NCI-H526 treated with DMSO at 0.1 percent for 48 hours (cell line): ENCODE measurements at regions not wholly inside any gene's neighbourhood (a gene's known extent, or its start where the extent isn't known, plus 50 kb on each side); places are given as distances from the start of the nearest gene placed in this dataset.

Experiments
- DNase-seq: peaks from one replicate; lab custom pipeline; 2025; lab: John Stamatoyannopoulos, UW

DNA sequence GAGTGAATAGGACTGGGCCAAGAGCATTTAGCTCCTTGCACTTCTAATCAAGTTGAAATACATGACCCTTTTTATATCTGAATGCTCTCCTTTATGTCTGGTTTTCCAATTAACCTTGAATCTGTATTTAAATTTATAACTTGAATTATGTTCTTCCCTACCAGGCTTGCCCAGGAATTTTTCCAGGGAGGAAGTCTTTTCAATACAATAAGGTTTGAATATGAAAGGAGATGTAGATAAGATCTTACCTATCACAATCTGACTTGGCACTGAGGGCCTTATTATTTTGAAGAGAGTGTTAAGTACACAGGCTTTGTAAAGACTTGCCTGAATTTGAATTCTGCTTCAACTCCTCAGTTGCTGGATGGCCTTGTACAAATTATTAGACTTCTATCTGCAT lies 555.7 kb downstream of the PCDH7 start:
- no peak for DNase-seq

DNA sequence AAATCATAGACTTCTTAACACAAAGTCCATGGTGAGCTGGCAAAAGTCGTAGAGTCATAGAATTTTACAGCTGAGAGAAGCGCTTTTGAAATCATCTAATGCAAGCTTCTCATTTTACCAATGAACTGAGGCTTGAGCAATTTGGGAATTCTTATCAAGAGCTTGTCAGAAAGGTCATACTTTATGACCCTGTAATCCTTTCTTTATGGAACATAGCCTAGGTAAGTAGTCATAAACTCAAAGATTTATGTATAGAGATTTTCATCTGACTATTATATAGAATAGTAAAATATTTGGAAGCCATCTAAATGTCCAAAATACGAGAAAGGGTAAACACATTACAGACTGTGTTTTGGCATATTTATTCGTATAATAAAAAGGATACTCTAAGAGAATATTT lies 563.5 kb downstream of the PCDH7 start:
- DNase-seq: no peak

DNA sequence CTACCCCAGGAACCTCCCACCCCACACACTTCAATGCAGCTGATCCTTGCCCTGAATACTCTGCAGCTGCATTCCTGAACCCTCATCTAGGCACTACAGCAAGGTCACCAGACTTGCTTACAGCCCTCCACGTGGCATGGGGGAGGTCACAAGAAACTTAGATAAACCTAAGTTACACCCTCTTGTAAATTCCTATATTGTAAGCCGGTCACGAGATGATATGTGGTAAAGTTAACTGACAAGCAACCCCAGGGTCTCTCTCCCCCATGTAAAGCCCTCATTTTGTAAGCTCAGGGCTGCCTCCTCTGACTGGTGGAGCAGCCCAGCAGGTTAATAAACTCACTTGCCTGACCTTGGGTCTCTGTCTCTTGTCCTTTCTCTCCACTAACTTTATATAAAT lies 570.7 kb downstream of the PCDH7 start:
- DNase-seq: no peak

- no peak for DNase-seq
Measured at GRCh38 chr4:31291238-31291637, 571.1 kb downstream of the PCDH7 start.

DNA sequence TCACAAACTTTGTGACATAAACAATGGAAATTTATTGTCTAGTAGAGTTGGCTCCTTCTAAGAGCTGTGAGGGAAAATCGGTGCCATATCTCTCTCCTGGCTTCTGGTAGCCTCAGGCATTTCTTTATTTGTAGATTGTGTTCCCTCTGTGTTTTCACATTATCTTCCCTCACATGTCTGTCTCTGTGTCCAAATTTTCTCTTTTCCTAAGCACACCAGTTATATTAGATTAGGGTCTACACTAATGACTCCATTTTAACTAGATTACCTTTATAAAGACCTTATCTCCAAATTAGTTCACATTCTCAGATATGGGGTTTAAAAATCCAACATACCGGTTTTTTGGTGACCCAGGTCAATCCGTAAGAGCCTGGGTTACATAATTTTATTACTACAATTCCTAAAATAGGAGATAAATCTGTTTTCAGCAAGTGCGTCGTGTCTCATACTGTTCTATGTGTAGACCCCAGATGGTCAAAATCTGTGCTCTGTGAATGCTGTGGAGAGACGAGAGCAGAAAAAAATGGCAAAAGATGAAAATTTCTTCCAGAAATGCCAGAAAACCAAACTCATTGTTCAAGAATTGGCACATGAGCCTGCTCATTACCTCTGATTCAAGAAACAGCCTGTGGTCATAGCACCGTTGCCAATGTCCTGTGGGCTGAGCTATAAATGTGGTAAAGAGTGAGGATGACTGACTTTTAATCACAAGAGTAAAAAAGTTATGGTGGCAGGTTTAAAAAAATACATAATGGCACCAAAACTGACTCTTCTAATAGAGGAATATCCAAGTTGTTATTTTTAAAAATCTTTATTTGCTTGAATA lies 574.7 kb downstream of the PCDH7 start:
- DNase-seq: no peak

GRCh38 chr4:31298737-31299136 lies 578.6 kb downstream of the PCDH7 start:
- DNase-seq: no peak

DNA sequence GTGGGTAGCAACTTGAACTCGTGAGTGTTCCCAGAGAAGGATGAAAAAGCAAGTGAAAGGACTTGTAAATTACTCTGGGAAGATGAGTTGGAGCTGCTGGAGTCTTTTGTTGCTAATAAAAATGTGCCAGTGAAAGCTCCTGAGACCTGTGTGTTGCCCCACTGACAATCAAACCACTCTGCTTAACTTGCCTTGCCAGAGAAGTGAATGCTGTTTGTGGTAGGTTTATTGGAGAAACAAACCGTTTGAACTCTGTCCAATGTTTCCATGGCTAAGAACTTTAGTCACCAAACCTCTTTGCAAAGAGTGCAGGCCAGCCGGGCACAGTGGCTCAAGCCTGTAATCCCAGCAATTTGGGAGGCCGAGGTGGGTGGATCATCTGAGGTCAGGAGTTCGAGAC lies 586.9 kb downstream of the PCDH7 start:
- DNase-seq: no peak

DNA sequence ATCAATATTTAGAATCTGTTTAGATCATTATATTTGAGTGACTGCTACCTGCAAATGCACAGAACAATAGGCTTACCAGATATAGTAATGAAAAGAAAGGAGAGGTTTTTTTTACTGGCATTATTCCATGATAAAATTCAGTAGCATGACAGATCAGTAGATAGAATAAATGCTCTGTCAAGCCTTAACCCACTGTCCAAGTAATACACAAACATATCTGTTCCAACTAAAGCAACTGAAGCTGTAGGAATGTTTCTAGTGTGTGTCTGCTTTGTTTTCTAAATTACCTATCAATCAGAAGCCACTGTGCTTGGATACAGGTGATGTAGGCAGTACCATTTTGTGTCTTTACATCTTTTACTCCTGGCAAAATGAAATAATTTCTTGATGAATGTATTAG lies 604.6 kb downstream of the PCDH7 start:
- DNase-seq: no peak

DNA sequence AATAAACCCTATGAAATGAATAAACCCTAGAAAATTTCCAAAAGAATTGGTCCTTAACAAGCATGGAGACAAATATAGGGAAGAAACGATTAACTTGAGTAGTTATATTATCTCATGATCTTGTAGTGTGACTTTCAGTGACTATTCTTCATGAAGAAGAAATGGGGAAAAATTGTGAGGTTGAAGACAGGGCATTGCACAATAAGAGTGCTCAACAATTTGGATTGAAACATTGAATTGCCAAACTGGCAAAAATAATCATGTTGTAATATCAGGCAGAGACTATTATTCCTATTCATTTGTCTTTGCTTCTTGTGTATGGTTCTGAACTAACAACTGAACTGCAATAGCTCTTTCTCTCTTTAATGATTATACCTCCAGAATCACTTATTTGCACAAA lies 605.1 kb downstream of the PCDH7 start:
- DNase-seq: no peak

GRCh38 chr4:31327031-31327430 lies 606.9 kb downstream of the PCDH7 start:
- no peak for DNase-seq

DNA sequence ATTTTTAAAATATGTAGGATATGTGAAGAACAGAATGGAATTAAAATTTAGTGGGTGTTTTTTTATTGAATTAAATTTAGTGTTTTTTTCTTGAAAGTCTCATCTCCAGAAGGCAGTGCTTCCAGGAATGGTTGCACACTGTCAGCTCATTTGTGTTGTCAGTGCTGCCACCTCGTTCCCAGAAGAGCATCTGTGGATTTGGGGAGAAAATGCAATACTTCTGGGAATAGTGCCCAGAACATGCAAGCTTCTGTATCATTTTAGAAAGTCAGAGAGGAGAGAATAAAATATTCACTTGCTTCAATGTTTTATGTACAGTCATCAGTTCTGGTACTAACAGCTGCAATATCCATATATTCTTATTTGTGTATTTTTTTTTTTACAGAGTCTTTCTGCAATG lies 608.8 kb downstream of the PCDH7 start:
- DNase-seq: no peak

- no peak for DNase-seq
Measured at GRCh38 chr4:31334086-31334910, 614.1 kb downstream of the PCDH7 start.

- DNase-seq: no peak
Measured at GRCh38 chr4:31338000-31338399, 617.8 kb downstream of the PCDH7 start.

GRCh38 chr4:31341601-31342359 lies 621.6 kb downstream of the PCDH7 start:
- no peak for DNase-seq

GRCh38 chr4:31343061-31343460 lies 622.9 kb downstream of the PCDH7 start:
- no peak for DNase-seq

- DNase-seq: no peak
Measured at GRCh38 chr4:31349907-31350306, 629.7 kb downstream of the PCDH7 start.

DNA sequence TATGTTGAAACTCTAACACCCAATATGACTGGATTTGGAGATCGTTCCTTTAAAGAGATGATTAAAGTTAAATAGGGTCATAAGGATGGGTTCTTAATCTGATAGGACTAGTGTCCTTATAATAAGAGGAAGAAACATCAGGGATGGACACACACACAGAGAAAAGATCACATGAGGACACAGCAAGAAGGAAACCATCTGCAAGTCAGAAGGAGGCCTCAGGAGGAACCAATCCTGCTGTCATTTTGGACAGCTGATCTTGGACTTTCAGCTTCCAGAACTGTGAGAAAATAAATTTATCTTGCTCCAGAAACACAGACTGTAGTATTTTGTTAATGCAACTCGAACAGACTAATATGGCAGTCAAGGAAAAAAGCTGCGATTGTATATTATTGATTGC lies 631.5 kb downstream of the PCDH7 start:
- DNase-seq: no peak

DNA sequence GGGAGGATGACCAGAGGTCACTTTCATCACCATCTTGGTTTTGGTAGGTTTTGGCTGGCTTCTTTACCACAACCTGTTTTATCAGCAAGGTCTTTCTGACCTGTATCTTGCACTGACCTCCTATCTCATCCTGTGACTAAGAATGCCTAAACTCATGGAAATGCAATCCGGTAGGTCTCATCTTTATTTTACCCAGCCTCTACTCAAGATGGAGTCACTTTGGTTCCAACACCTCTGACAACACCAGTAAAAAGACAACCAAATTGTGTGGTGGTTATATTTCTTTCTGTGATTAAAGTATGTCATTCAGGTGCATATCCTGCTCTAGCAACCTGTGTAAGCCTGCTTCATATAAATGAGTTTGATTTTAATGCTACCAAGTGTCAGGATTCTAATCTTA lies 636.7 kb downstream of the PCDH7 start:
- DNase-seq: no peak

GRCh38 chr4:31360786-31361185 lies 640.6 kb downstream of the PCDH7 start:
- no peak for DNase-seq

- DNase-seq: no peak
Measured at GRCh38 chr4:31362756-31363155, 642.6 kb downstream of the PCDH7 start.

- no peak for DNase-seq
Measured at GRCh38 chr4:31365006-31365690, 645.0 kb downstream of the PCDH7 start.

DNA sequence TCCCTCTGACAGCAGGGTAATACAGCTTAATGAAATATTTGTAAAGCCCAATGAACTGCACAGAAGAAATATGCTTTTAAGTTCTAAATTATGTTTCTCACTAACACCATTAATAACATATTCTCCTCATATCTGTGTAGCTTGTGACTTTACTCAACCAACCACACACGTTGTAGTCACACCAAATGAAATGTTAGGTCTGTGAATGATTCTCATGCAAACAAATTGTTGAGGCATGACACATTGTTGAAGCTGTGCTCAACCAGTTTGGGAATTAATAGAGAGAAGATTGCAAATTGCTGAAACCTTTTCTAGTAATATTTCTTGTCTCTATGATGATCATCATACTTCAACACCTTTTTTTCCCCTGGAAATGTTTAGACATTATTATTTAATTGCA lies 645.9 kb downstream of the PCDH7 start:
- DNase-seq: no peak
